HepG2 (cell line): ENCODE measurements at regions not wholly inside any gene's neighbourhood (a gene's known extent, or its start where the extent isn't known, plus 50 kb on each side); places are given as distances from the start of the nearest gene placed in this dataset.
A peak's percentile ranks its signal among the peaks of the same experiment; 100 is the strongest.

Experiments used
- ADNP ChIP-seq: sonication (generic); formaldehyde crosslinking; IDR thresholded peaks from 2 replicates; pipeline ENCODE4 v1.4.0; 2020; ENCODE audit warnings: missing genetic modification reagents
- BRF2 ChIP-seq: sonication (generic); formaldehyde crosslinking; IDR thresholded peaks from 2 replicates; pipeline ENCODE4 v1.8.1; 2022; ENCODE audit warnings: mild to moderate bottlenecking, missing genetic modification reagents
- CEBPB ChIP-seq: IDR thresholded peaks from 2 replicates; pipeline ENCODE4 v1.6.1; 2011; ENCODE audit warnings: low read depth, low read length, improper control_type of control experiment, borderline replicate concordance
- CENPX ChIP-seq: sonication (generic); formaldehyde crosslinking; IDR thresholded peaks from 2 replicates; pipeline ENCODE4 v1.9.0; 2021; ENCODE audit warnings: mild to moderate bottlenecking, missing genetic modification reagents, moderate library complexity
- CHCHD3 ChIP-seq: sonication (generic); formaldehyde crosslinking; IDR thresholded peaks from 2 replicates; pipeline ENCODE4 v1.8.0; 2022; ENCODE audit warnings: mild to moderate bottlenecking, missing genetic modification reagents, moderate library complexity
- DNMT1 ChIP-seq: sonication (generic); formaldehyde crosslinking; IDR thresholded peaks from 2 replicates; pipeline ENCODE4 v1.5.1; 2020; ENCODE audit warnings: mild to moderate bottlenecking, missing genetic modification reagents
- EHMT2 ChIP-seq: fragments of 200-600 bp; sonication (generic); IDR thresholded peaks from 2 replicates; pipeline ENCODE4 v1.7.0; 2017; ENCODE audit warnings: antibody characterized with exemption, low read depth, low read length, borderline replicate concordance
- ETV5 ChIP-seq: IDR thresholded peaks from 2 replicates; pipeline ENCODE4 v1.6.1; 2018; ENCODE audit warnings: missing biosample characterization, missing genetic modification reagents, inconsistent platforms, borderline replicate concordance
- GABPB1 ChIP-seq: IDR thresholded peaks from 2 replicates; pipeline ENCODE4 v1.6.1; 2016; ENCODE audit warnings: mild to moderate bottlenecking, missing genetic modification reagents, moderate library complexity, missing compliant biosample characterization
- HNRNPH1 ChIP-seq: fragments of 200-400 bp; formaldehyde crosslinking; optimal IDR thresholded peaks from 2 replicates; pipeline ENCODE3; 2017; ENCODE audit warnings: mild to moderate bottlenecking, low read depth, low read length
- IRF2 ChIP-seq: IDR thresholded peaks from 2 replicates; pipeline ENCODE4 v1.6.1; 2018; ENCODE audit warnings: missing genetic modification reagents, missing compliant biosample characterization
- JUNB ChIP-seq: sonication (generic); formaldehyde crosslinking; IDR thresholded peaks from 2 replicates; pipeline ENCODE4 v1.8.0; 2022; ENCODE audit warnings: missing genetic modification reagents, mild to moderate bottlenecking, borderline replicate concordance
- MTA1 ChIP-seq: sonication (generic); formaldehyde crosslinking; IDR thresholded peaks from 2 replicates; pipeline ENCODE4 v1.4.0; 2020; ENCODE audit warnings: missing genetic modification reagents, mild to moderate bottlenecking, borderline replicate concordance
- NAIF1 ChIP-seq: sonication (generic); formaldehyde crosslinking; IDR thresholded peaks from 2 replicates; pipeline ENCODE4 v1.5.0; 2020; ENCODE audit warnings: mild to moderate bottlenecking, missing genetic modification reagents, borderline replicate concordance
- NCOA1 ChIP-seq: sonication (generic); formaldehyde crosslinking; IDR thresholded peaks from 2 replicates; pipeline ENCODE4 v1.9.0; 2021; ENCODE audit warnings: missing genetic modification reagents
- RAD51 ChIP-seq: fragments of 450-650 bp; IDR thresholded peaks from 2 replicates; pipeline ENCODE4 v1.6.1; 2016; ENCODE audit warnings: borderline replicate concordance
- SOX13 ChIP-seq, 3 experiments: fragments of 450-650 bp in 1 of 3; sonication (generic) in 1 of 3; formaldehyde crosslinking in 1 of 3; IDR thresholded peaks in 2 of 3; conservative IDR thresholded peaks in 1 of 3; 2 replicates each; pipeline versions ENCODE4 v1.5.0 to v1.6.1; 2016 to 2020; ENCODE audit warnings: antibody characterized with exemption in 1 of 3, mild to moderate bottlenecking in 1 of 3, missing compliant biosample characterization in 1 of 3, missing genetic modification reagents in 1 of 3, moderate library complexity in 1 of 3
- SP4 ChIP-seq: sonication (generic); formaldehyde crosslinking; IDR thresholded peaks from 2 replicates; pipeline ENCODE4 v1.8.1; 2023; ENCODE audit warnings: mild to moderate bottlenecking, missing genetic modification reagents
- ZBTB37 ChIP-seq: sonication (generic); formaldehyde crosslinking; IDR thresholded peaks from 2 replicates; pipeline ENCODE4 v1.4.0; 2020; ENCODE audit warnings: mild to moderate bottlenecking, missing genetic modification reagents
- ZBTB43 ChIP-seq: sonication (generic); formaldehyde crosslinking; conservative IDR thresholded peaks from 2 replicates; pipeline ENCODE4 v1.4.0; 2020; ENCODE audit warnings: missing genetic modification reagents
- ZFP91 ChIP-seq: sonication (generic); formaldehyde crosslinking; IDR thresholded peaks from 2 replicates; pipeline ENCODE4 v1.9.0; 2022; ENCODE audit warnings: missing genetic modification reagents, mild to moderate bottlenecking, borderline replicate concordance

- TF ChIP-seq HNRNPH1 (no peak), GABPB1 (CRISPR knock-in tag) (no peak), SOX13 (IDR thresholded peaks at IDR 0.05) (no peak), SOX13 (CRISPR knock-in tag; conservative IDR thresholded peaks at IDR 0.05 in 1 of 2, IDR thresholded peaks at IDR 0.05 in 1 of 2) (peak in 1 of 2 experiments; percentile 62; a peak in 2 of 4 replicates), IRF2 (CRISPR knock-in tag) (no peak), MTA1 (CRISPR knock-in tag) (no peak), DNMT1 (CRISPR knock-in tag) (no peak), RAD51 (no peak), EHMT2 (no peak; the same call in 1 of the 2 replicates), ADNP (no peak), NCOA1 (no peak), CHCHD3 (no peak), ETV5 (no peak), ZBTB37 (CRISPR knock-in tag) (no peak), ZBTB43 (CRISPR knock-in tag) (no peak), CEBPB (no peak), BRF2 (no peak), JUNB (no peak), CENPX (CRISPR knock-in tag) (no peak), NAIF1 (CRISPR knock-in tag) (0 out of 2 replicates have a peak, but pooled peaks have one; percentile 43), ZFP91 (peak; percentile 39; the same call in 1 of the 2 replicates), SP4 (no peak)
Observed at GRCh38 chr5:10856683-10857337, 95.8 kb upstream of the DAP start (continued).
